Liver (tissue), 3 donors: ENCODE measurements at regions not wholly inside any gene's neighbourhood (a gene's known extent, or its start where the extent isn't known, plus 50 kb on each side); places are given as distances from the start of the nearest gene placed in this dataset.

Source experiments
- ATF3 ChIP-seq: IDR thresholded peaks from 2 replicates; pipeline ENCODE4 v1.6.1; 2016; ENCODE audit warnings: antibody characterized with exemption
- EGR1 ChIP-seq, 2 donors: IDR thresholded peaks; 2 replicates each; pipeline ENCODE4 v1.6.1; 2016 to 2018; ENCODE audit warnings: antibody characterized with exemption in 2 of 2, low read depth in 2 of 2
- GABPA ChIP-seq, 2 donors: IDR thresholded peaks in 1 of 2; conservative IDR thresholded peaks in 1 of 2; 2 replicates each; pipeline ENCODE4 v1.6.1; 2016; ENCODE audit warnings: antibody characterized with exemption in 2 of 2, mild to moderate bottlenecking in 1 of 2, moderate library complexity in 1 of 2
- MAX ChIP-seq: IDR thresholded peaks from 2 replicates; pipeline ENCODE4 v1.6.1; 2016; ENCODE audit warnings: antibody characterized with exemption
- RXRA ChIP-seq, 2 donors: IDR thresholded peaks; 2 replicates each; pipeline ENCODE4 v1.6.1; 2017 to 2018; ENCODE audit warnings: antibody characterized with exemption in 2 of 2, mild to moderate bottlenecking in 1 of 2
- TF ChIP-seq, protein P1 (sequence below): fragments of 150-350 bp; IDR thresholded peaks from 2 replicates; pipeline ENCODE4 v1.5.1; 2017; ENCODE audit warnings: improper control_type of control experiment, low read depth, low read length; ENCODE audit not compliant: missing input control
- TF ChIP-seq, protein P2 (sequence below): IDR thresholded peaks from 2 replicates; pipeline ENCODE4 v1.6.1; 2016; ENCODE audit warnings: antibody characterized with exemption, mild to moderate bottlenecking
- donor health status: healthy.
- donor health status: healthy.

DNA sequence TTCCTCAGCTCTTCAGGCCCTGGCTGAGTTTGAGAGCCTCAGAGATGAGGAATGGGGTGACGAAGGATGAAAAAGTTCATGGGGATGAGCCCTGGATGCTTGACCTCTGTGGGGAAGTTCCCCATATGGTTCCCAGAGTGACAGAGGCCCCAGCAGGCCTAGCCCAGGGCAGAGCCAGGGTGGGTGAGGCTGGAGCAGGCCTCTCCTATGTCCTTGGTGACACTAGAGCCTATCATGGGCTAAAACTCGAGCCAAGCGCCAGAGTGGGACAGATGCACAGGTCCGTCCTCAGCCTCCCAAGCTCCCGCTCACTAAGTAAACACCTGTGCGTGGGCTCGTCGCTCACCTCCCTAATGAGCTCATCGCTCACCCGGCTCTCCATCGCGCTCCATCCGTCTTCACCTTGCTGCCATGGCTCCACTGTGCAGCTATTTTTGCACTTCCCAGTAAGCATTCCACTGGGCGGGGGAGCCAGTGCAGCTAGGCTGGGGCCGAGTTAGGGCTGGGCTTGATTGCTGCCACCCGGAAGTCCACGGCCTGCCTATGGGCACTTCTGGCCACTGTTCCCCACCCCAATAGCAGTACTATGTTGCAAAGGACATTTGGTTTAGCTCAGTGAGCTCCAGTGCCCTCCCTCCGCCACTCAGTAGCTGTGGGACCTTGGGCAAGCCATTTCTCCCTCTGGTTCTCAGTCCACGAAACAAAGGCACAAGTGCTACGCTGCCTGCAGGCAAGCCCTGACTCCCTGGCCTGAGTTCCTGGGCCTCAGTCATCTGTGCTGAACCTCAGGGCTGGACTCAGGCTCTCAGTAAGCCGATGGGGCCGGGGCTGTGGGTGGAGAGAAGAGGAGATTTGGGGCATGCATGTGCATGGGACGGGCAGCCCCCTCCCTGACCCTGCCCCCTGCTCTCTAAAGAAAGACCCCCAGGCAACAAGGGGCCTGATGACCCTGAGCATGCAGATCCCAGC lies 117.3 kb upstream of the PCBD1 start:
- TF ChIP-seq, protein P1, sequence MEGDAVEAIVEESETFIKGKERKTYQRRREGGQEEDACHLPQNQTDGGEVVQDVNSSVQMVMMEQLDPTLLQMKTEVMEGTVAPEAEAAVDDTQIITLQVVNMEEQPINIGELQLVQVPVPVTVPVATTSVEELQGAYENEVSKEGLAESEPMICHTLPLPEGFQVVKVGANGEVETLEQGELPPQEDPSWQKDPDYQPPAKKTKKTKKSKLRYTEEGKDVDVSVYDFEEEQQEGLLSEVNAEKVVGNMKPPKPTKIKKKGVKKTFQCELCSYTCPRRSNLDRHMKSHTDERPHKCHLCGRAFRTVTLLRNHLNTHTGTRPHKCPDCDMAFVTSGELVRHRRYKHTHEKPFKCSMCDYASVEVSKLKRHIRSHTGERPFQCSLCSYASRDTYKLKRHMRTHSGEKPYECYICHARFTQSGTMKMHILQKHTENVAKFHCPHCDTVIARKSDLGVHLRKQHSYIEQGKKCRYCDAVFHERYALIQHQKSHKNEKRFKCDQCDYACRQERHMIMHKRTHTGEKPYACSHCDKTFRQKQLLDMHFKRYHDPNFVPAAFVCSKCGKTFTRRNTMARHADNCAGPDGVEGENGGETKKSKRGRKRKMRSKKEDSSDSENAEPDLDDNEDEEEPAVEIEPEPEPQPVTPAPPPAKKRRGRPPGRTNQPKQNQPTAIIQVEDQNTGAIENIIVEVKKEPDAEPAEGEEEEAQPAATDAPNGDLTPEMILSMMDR, result no peak
- TF ChIP-seq, protein P2, sequence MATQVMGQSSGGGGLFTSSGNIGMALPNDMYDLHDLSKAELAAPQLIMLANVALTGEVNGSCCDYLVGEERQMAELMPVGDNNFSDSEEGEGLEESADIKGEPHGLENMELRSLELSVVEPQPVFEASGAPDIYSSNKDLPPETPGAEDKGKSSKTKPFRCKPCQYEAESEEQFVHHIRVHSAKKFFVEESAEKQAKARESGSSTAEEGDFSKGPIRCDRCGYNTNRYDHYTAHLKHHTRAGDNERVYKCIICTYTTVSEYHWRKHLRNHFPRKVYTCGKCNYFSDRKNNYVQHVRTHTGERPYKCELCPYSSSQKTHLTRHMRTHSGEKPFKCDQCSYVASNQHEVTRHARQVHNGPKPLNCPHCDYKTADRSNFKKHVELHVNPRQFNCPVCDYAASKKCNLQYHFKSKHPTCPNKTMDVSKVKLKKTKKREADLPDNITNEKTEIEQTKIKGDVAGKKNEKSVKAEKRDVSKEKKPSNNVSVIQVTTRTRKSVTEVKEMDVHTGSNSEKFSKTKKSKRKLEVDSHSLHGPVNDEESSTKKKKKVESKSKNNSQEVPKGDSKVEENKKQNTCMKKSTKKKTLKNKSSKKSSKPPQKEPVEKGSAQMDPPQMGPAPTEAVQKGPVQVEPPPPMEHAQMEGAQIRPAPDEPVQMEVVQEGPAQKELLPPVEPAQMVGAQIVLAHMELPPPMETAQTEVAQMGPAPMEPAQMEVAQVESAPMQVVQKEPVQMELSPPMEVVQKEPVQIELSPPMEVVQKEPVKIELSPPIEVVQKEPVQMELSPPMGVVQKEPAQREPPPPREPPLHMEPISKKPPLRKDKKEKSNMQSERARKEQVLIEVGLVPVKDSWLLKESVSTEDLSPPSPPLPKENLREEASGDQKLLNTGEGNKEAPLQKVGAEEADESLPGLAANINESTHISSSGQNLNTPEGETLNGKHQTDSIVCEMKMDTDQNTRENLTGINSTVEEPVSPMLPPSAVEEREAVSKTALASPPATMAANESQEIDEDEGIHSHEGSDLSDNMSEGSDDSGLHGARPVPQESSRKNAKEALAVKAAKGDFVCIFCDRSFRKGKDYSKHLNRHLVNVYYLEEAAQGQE, result no peak
- TF ChIP-seq EGR1 (IDR thresholded peaks at IDR 0.05; ENCODE audit: low read depth in 2 of 2) (no peak), MAX (no peak), GABPA (IDR thresholded peaks at IDR 0.05 in 1 of 2, conservative IDR thresholded peaks at IDR 0.05 in 1 of 2) (no peak), RXRA (IDR thresholded peaks at IDR 0.05) (no peak), ATF3 (no peak)
